Calu3 (cell line): ENCODE measurements at regions not wholly inside any gene's neighbourhood (a gene's known extent, or its start where the extent isn't known, plus 50 kb on each side); places are given as distances from the start of the nearest gene placed in this dataset.

Source experiments
- BruUV-seq: library from RNA; stranded (reverse); fragments of 400-500 nt; replicated peaks from 2 replicates; lab custom pipeline; 2021; lab: Mats Ljungman, UMichigan
- CTCF ChIA-PET: fragments of 300-600 bp; sonication (Branson Sonifier 250); formaldehyde crosslinking; loops from one replicate; lab custom pipeline; 2022; ENCODE audit warnings: antibody characterized with exemption; lab: Charles Lee
- DNase-seq: peaks from one replicate; pipeline ENCODE4 v3.0.0; 2022
- H3K27ac Mint-ChIP-seq: one replicate; pipeline ENCODE4 v1.8.0; 2022; ENCODE audit warnings: mixed read lengths; ENCODE audit not compliant: unreplicated experiment
- H3K27me3 Mint-ChIP-seq: one replicate; pipeline ENCODE4 v1.8.0; 2022; ENCODE audit warnings: mixed read lengths; ENCODE audit not compliant: unreplicated experiment
- H3K36me3 Mint-ChIP-seq: one replicate; pipeline ENCODE4 v1.8.0; 2022; ENCODE audit warnings: mild to moderate bottlenecking, moderate library complexity, mixed read lengths; ENCODE audit not compliant: insufficient read depth, unreplicated experiment
- H3K4me1 Mint-ChIP-seq: one replicate; pipeline ENCODE4 v1.8.0; 2022; ENCODE audit warnings: mild to moderate bottlenecking, low read depth, mixed read lengths; ENCODE audit not compliant: unreplicated experiment
- H3K4me3 Mint-ChIP-seq: one replicate; pipeline ENCODE4 v1.8.0; 2022; ENCODE audit warnings: mild to moderate bottlenecking, low read depth, moderate library complexity, mixed read lengths; ENCODE audit not compliant: unreplicated experiment
- H3K9me3 Mint-ChIP-seq: one replicate; pipeline ENCODE4 v1.8.0; 2022; ENCODE audit warnings: low read depth, mixed read lengths; ENCODE audit not compliant: unreplicated experiment
- CTCF ChIP-seq: fragments of 200-600 bp; IDR thresholded peaks from one replicate; pipeline ENCODE4 v1.8.0; 2022; ENCODE audit warnings: antibody characterized with exemption; ENCODE audit not compliant: unreplicated experiment
- intact Hi-C: fragments of 100-400 bp; cut with micrococcal nuclease; formaldehyde crosslinking; loops from one replicate; pipeline ENCODE4 v1.10.0; 2022; ENCODE audit not compliant: unreplicated experiment

GRCh38 chr2:79275863-79276262 is 116.3 kb upstream of the REG3A start:
- H3K27ac Mint-ChIP-seq, result no peak overlapping the region
- H3K36me3 Mint-ChIP-seq, result no peaks in the 10 kb centered on the region
- BruUV-seq, result no TSS peak
- no peaks in the 10 kb centered on the region for H3K4me1 Mint-ChIP-seq
- CTCF ChIA-PET, result no interaction called here
- intact Hi-C loops, result no loop called here
- no peak overlapping the region for H3K4me3 Mint-ChIP-seq
- H3K27me3 Mint-ChIP-seq, result no peaks in the 10 kb centered on the region
- peaks cover 11% of the 10 kb centered on the region for H3K9me3 Mint-ChIP-seq
- no peak for TF ChIP-seq CTCF
- no peak for DNase-seq

GRCh38 chr2:79275197-79275596 is 115.6 kb upstream of the REG3A start:
- DNase-seq, result no peak
- peaks cover 14% of the 10 kb centered on the region for H3K9me3 Mint-ChIP-seq
- intact Hi-C loops, result no loop called here
- CTCF ChIA-PET, result no interaction called here
- no peak overlapping the region for H3K4me3 Mint-ChIP-seq
- no peaks in the 10 kb centered on the region for H3K4me1 Mint-ChIP-seq
- no TSS peak for BruUV-seq
- no peaks in the 10 kb centered on the region for H3K36me3 Mint-ChIP-seq
- no peak overlapping the region for H3K27ac Mint-ChIP-seq
- no peak for TF ChIP-seq CTCF
- H3K27me3 Mint-ChIP-seq, result no peaks in the 10 kb centered on the region

GRCh38 chr2:79272616-79273015 is 113.1 kb upstream of the REG3A start:
- DNase-seq, result no peak
- Mint-ChIP-seq H3K27ac (no peak overlapping the region), H3K27me3 (no peaks in the 10 kb centered on the region), H3K4me3 (no peak overlapping the region), H3K4me1 (no peaks in the 10 kb centered on the region), H3K9me3 (peaks cover 8% of the 10 kb centered on the region), H3K36me3 (no peaks in the 10 kb centered on the region)
- intact Hi-C loops, result no loop called here
- no peak for TF ChIP-seq CTCF
- no TSS peak for BruUV-seq
- CTCF ChIA-PET, result no interaction called here

GRCh38 chr2:79271456-79271855 is 111.9 kb upstream of the REG3A start:
- CTCF ChIA-PET, result no interaction called here
- intact Hi-C loops, result no loop called here
- DNase-seq, result no peak
- BruUV-seq, result no TSS peak
- Mint-ChIP-seq H3K27me3 (no peaks in the 10 kb centered on the region), H3K36me3 (no peaks in the 10 kb centered on the region), H3K9me3 (peaks cover 9% of the 10 kb centered on the region), H3K27ac (no peak overlapping the region), H3K4me3 (no peak overlapping the region), H3K4me1 (no peaks in the 10 kb centered on the region)
- TF ChIP-seq CTCF, result no peak

GRCh38 chr2:79260848-79261247 is 101.3 kb upstream of the REG3A start:
- Mint-ChIP-seq H3K27me3 (no peaks in the 10 kb centered on the region), H3K27ac (no peak overlapping the region), H3K4me1 (no peaks in the 10 kb centered on the region), H3K4me3 (no peak overlapping the region), H3K36me3 (no peaks in the 10 kb centered on the region), H3K9me3 (peaks cover 8% of the 10 kb centered on the region)
- intact Hi-C loops, result no loop called here
- TF ChIP-seq CTCF, result no peak
- DNase-seq, result no peak
- CTCF ChIA-PET, result no interaction called here
- BruUV-seq, result no TSS peak
